HG03342 (cell line): ENCODE measurements at regions not wholly inside any gene's neighbourhood (a gene's known extent, or its start where the extent isn't known, plus 50 kb on each side); places are given as distances from the start of the nearest gene placed in this dataset.

Experiments used
- ATAC-seq: cut with Tn5 transposase; IDR thresholded peaks from one replicate; pipeline ENCODE4 v1.9.1; 2021; ENCODE audit warnings: mild to moderate bottlenecking, moderate library complexity; ENCODE audit not compliant: unreplicated experiment

DNA sequence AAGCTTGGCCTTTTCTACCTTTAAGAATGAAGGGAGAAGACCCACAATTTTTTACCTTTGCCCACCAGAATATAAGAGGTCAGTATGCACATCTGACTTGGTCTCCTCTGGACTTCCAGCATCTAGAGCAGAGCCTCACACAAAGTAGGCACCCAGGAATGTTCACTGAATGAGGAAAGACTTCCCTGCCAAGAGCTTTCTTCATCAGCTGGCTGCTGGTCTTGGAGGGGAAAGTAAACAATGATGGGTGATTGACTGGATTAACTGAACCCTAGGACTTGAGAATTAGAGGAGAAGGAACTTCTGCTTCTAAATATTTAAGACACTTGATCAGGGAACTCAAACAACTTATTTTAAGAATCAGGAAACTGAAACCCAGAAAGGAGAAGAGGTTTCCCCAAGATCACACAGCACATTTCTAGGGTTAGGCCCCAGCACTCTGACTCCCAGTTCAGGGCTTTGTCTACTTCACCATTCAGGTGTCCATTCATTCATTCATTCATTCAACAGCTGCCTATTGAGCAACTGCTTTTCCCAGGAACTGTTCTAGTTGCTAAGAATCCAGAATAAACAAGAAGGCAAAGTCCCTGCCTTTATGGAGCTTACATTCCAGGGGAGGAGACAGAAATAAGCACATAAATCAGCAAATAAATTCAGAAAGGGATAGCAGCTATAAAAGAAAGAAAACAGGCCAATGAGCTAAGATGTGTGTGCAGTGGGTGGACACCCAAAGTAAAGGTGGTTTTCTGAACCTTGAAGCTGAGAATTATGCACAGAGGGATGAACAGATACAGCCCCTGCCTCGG lies 216.9 kb upstream of the LRFN2 start:
- ATAC-seq = no peak

DNA sequence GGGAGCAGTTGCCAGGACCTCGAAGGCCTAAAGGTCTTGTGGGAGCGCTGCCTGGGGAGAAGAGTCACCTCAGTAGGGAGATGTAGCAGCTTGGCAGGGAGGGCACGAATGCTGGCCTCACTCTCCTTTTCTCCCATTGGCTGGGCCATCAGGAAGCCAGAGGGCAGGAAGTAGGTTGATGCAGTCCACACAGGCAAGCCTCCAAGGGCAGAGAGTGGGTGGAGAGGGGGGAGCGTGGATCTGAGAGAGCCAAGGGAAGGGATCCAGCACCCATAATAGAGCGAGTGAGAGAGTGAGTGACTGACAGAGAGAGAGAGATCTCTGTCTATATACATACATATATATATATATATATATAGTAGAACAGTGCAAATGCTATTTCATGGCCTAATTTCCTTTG lies 215.3 kb upstream of the LRFN2 start:
- ATAC-seq = no peak

- ATAC-seq = no peak
Measured at GRCh38 chr6:40799296-40800140, 212.4 kb upstream of the LRFN2 start.

- no peak for ATAC-seq
Measured at GRCh38 chr6:40798069-40798770, 211.1 kb upstream of the LRFN2 start.

GRCh38 chr6:40796260-40797221 lies 209.4 kb upstream of the LRFN2 start:
- ATAC-seq = no peak

DNA sequence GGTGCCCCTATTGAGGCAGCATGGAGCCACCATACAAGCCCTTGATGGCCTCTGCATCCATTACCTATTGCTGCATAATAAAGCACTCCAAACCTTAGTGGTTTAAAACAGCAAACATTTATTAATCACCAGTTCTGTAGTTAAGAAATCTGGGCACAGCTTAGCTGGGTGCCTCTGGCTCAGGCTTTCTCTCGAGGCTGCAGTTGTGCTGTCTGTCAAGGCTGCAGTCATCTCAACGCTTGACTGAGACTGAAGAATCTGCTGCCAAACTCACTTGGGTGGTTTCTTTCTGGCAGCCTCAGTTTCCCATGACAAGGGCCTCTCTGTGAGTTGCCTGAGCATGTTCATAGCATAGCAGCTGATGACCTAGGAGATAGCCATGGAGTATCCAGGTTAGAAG lies 207.4 kb upstream of the LRFN2 start:
- ATAC-seq = no peak

GRCh38 chr6:40792183-40792582 lies 205.0 kb upstream of the LRFN2 start:
- no peak for ATAC-seq

- ATAC-seq = no peak
Measured at GRCh38 chr6:40791004-40791403, 203.8 kb upstream of the LRFN2 start.

DNA sequence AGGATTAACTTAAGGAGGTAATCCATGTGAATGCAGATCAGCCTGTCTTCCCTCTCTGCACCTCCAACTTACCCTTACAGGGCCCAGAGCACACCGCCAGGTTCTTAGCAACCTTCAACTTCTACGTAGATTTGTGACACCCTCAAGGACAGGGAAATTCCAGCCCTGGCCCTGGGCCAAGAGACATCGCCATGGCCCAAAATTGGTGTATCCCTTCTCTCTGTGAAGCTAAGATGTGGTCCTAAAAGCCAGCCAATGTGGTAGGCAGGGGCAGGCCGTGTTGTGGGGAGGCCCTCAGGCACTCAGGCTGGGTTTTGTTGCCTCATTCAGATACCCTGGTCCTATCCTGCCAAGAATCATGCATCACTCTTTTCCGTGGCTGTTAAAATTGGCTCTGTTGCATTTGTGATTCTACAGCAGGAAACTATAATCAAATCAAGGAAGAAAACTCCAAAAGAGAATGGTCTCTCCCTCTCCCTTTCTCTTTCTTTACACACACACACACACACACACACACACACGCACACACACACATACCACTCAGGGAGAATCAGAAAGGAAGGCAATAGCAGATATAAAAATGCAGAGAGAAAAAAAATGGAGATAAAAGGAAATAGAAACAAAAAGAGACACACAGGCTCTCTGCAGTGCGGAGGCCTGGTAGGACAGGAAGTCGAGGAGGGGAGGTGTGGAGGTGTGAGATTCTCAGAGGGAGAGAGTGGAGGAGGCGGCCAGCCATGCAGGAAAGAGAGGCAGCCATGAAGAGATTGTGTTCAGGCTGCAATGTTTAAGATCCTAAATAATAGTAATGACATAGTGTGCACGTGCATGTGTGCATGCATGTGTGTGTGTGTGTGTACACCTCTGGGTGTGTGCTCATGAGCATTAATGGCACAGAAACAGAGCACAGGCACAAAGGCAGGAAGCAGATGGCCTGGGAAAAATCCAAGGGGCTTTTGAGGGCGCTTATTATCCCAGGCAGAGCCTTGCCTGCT lies 201.8 kb upstream of the LRFN2 start:
- ATAC-seq = no peak

GRCh38 chr6:40782355-40782754 lies 195.2 kb upstream of the LRFN2 start:
- ATAC-seq = no peak

GRCh38 chr6:40780637-40781036 lies 193.5 kb upstream of the LRFN2 start:
- ATAC-seq = no peak

GRCh38 chr6:40779409-40779808 lies 192.2 kb upstream of the LRFN2 start:
- no peak for ATAC-seq

GRCh38 chr6:40778918-40779317 lies 191.8 kb upstream of the LRFN2 start:
- no peak for ATAC-seq

DNA sequence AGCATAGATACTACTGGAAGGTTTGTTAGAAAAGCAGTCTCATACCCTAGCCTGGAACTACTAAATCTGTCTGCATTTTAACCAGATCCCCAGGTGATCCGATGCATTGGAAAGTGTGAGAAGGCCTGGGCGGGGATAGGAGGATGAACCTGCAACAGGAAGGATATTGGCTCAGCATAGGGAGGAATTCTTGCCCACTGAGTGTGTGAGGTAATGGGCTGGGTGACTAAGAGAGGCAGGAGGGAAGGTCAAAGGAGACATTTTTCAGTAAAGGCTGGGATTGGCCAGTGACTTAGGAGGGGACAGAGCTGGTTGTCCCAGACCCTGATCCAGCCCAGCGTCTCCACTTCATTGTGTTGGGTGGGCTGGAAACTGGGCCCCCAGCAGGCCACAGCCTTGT lies 191.0 kb upstream of the LRFN2 start:
- ATAC-seq = no peak

- no peak for ATAC-seq
Measured at GRCh38 chr6:40774932-40775331, 187.8 kb upstream of the LRFN2 start.

DNA sequence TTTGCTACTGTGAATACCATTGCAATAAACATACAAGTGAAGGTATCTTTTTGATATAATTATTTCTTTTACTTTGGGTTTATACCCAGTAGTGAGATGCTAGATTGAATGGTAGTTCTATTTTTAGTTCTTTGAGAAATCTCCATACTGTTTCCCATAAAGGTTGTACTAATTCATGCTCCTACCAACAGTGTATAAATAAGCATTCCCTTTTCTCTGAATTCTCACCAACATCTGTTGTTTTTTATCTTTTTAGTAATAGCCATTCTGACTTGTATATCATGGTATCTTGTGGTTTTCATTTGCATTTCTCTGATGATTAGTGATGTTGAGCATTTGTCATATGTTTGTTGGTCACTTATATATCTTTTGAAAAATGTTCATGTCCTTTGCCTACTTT lies 183.6 kb upstream of the LRFN2 start:
- no peak for ATAC-seq

GRCh38 chr6:40764726-40765125 lies 177.6 kb upstream of the LRFN2 start:
- ATAC-seq = no peak

- no peak for ATAC-seq
Measured at GRCh38 chr6:40762981-40763380, 175.8 kb upstream of the LRFN2 start.

- no peak for ATAC-seq
Measured at GRCh38 chr6:40760887-40761286, 173.7 kb upstream of the LRFN2 start.
